GM12878 (cell line): ENCODE measurements at regions not wholly inside any gene's neighbourhood (a gene's known extent, or its start where the extent isn't known, plus 50 kb on each side); places are given as distances from the start of the nearest gene placed in this dataset.

Experiments used
- ATAC-seq: fragments of 200-7000 bp; cut with Tn5 transposase; 3 replicates; pipeline ENCODE4 v1.9.1; 2020; ENCODE audit warnings: mild to moderate bottlenecking, moderate library complexity
- BruUV-seq: library from RNA; stranded (reverse); fragments of 400-500 nt; replicated peaks from 2 replicates; lab custom pipeline; 2021; lab: Mats Ljungman, UMichigan
- CTCF ChIA-PET: fragments of 300-600 bp; sonication (Branson Sonifier 250); formaldehyde crosslinking; extraction: SDS; loops from one replicate; lab custom pipeline; 2021; ENCODE audit warnings: inconsistent platforms; lab: Yijun Ruan, JAX
- POLR2A ChIA-PET: fragments of 350-600 bp; formaldehyde crosslinking; extraction: SDS; loops from one replicate; lab custom pipeline; 2021; ENCODE audit warnings: inconsistent platforms; lab: Charles Lee
- RAD21 ChIA-PET: fragments of 300-600 bp; sonication (Branson Sonifier 250); formaldehyde crosslinking; loops from one replicate; lab custom pipeline; 2023; ENCODE audit warnings: antibody characterized with exemption; ENCODE audit not compliant: unreplicated experiment; lab: Charles Lee
- SMC1A ChIA-PET: fragments of 300-600 bp; sonication (Branson Sonifier 250); formaldehyde crosslinking; loops from one replicate; lab custom pipeline; 2023; ENCODE audit not compliant: unreplicated experiment, uncharacterized antibody; lab: Charles Lee
- DNase-seq: peaks from one replicate; pipeline ENCODE4 v3.0.0-alpha.2; 2011; ENCODE audit warnings: low read depth, low spot score
- FAIRE-seq: peaks from 3 replicates; lab custom pipeline; 2011; peaks lifted over from hg19 to GRCh38; lab: Jason Lieb, UNC
- H2AFZ ChIP-seq: 2 replicates; pipeline ENCODE4 v1.6.0; 2011; ENCODE audit warnings: low read depth, low read length, control low read depth; ENCODE audit not compliant: control insufficient read depth
- H3K27ac ChIP-seq: 2 replicates; pipeline ENCODE4 v1.5.1; 2011; ENCODE audit warnings: control low read depth; ENCODE audit not compliant: control insufficient read depth, insufficient read depth
- H3K27me3 ChIP-seq, 2 experiments: replicated peaks in 1 of 2; 2 replicates each; pipeline versions ENCODE4 v1.6.0 to v1.6.1; 2011; ENCODE audit warnings: low read length in 1 of 2; ENCODE audit not compliant: control insufficient read depth in 2 of 2, insufficient read depth in 2 of 2
- H3K36me3 ChIP-seq, 2 experiments: 2 replicates each; pipeline ENCODE4 v1.5.1; 2011; ENCODE audit warnings: low read length in 1 of 2; ENCODE audit not compliant: control insufficient read depth in 2 of 2, insufficient read depth in 2 of 2
- H3K4me1 ChIP-seq: 2 replicates; pipeline ENCODE4 v1.6.1; 2011; ENCODE audit warnings: mild to moderate bottlenecking, low read length, moderate library complexity, mixed read lengths; ENCODE audit not compliant: control insufficient read depth, insufficient read depth
- H3K4me2 ChIP-seq: 2 replicates; pipeline ENCODE4 v1.6.0; 2011; ENCODE audit warnings: control low read depth; ENCODE audit not compliant: control insufficient read depth, insufficient read depth
- H3K4me3 ChIP-seq: fragments of 200-600 bp; sonication (generic); 2 replicates; pipeline ENCODE4 v1.5.1; 2016
- H3K79me2 ChIP-seq: 2 replicates; pipeline ENCODE4 v1.6.0; 2011; ENCODE audit warnings: low read length; ENCODE audit not compliant: control insufficient read depth, insufficient read depth
- H3K9ac ChIP-seq: 2 replicates; pipeline ENCODE4 v1.8.0; 2011; ENCODE audit warnings: low read length, control low read depth, mixed read lengths; ENCODE audit not compliant: control insufficient read depth, insufficient read depth
- H3K9me3 ChIP-seq: replicated peaks from 3 replicates; pipeline ENCODE4 v1.5.1; 2011; ENCODE audit warnings: mild to moderate bottlenecking, low read length; ENCODE audit not compliant: control insufficient read depth, insufficient read depth
- H4K20me1 ChIP-seq: 2 replicates; pipeline ENCODE4 v1.6.0; 2011; ENCODE audit not compliant: control insufficient read depth, insufficient read depth
- ASH2L ChIP-seq: fragments of 300-600, 200-600 bp; sonication (generic); IDR thresholded peaks from 2 replicates; pipeline ENCODE4 v1.6.1; 2017; ENCODE audit warnings: low read depth, mild to moderate bottlenecking, borderline replicate concordance
- CHD2 ChIP-seq: IDR thresholded peaks from 2 replicates; pipeline ENCODE4 v1.6.1; 2011; ENCODE audit warnings: low read depth, low read length, improper control_type of control experiment, borderline replicate concordance
- ESRRA ChIP-seq: IDR thresholded peaks from 2 replicates; pipeline ENCODE4 v1.6.1; 2012; ENCODE audit warnings: mild to moderate bottlenecking, low read length, improper control_type of control experiment
- FOXK2 ChIP-seq: fragments of 450-650 bp; IDR thresholded peaks from 2 replicates; pipeline ENCODE4 v1.6.1; 2017; ENCODE audit warnings: mild to moderate bottlenecking, moderate library complexity
- IKZF1 ChIP-seq: fragments of 450-650 bp; conservative IDR thresholded peaks from 2 replicates; pipeline ENCODE4 v1.6.1; 2017; ENCODE audit warnings: antibody characterized with exemption, mild to moderate bottlenecking
- PAX8 ChIP-seq: fragments of 450-650 bp; IDR thresholded peaks from 2 replicates; pipeline ENCODE4 v1.6.1; 2017; ENCODE audit warnings: mild to moderate bottlenecking, moderate library complexity
- PKNOX1 ChIP-seq: fragments of 450-650 bp; IDR thresholded peaks from 2 replicates; pipeline ENCODE4 v1.6.1; 2016; ENCODE audit warnings: mild to moderate bottlenecking
- STAT1 ChIP-seq: fragments of 450-650 bp; conservative IDR thresholded peaks from 2 replicates; pipeline ENCODE4 v1.6.1; 2014; ENCODE audit warnings: antibody characterized with exemption, mild to moderate bottlenecking
- ZBTB11 ChIP-seq: fragments of 450-650 bp; formaldehyde crosslinking; IDR thresholded peaks from 2 replicates; pipeline ENCODE4 v1.5.0; 2022; ENCODE audit warnings: mild to moderate bottlenecking, missing genetic modification characterization
- WGBS: methylation state at CpG from one replicate; pipeline ENCODE4 v1.1.6; 2016; ENCODE audit warnings: low lambda C conversion rate; ENCODE audit not compliant: insufficient replicate concordance, insufficient coverage; ENCODE audit errors: missing lambda C conversion rate; 5-methylcytosine and 5-hydroxymethylcytosine counted together
- in situ Hi-C: fragments of 300-500 bp; cut with MboI; formaldehyde crosslinking; loops from 9 replicates; pipeline ENCODE4 v1.14.3; 2018; ENCODE audit warnings: mixed read lengths
- intact Hi-C: fragments of 100-400 bp; cut with micrococcal nuclease; formaldehyde crosslinking; loops from one replicate; pipeline ENCODE4 v1.14.2; 2022; ENCODE audit not compliant: unreplicated experiment

GRCh38 chr1:230010603-230011332 lies 56.3 kb upstream of the GALNT2 start:
- H2AFZ ChIP-seq: no peak overlapping the region
- BruUV-seq: no TSS peak
- DNase-seq (no peak), ATAC-seq (no peak), FAIRE-seq (no peak)
- POLR2A ChIA-PET: no interaction called here
- no peaks in the 10 kb centered on the region for H3K9me3 ChIP-seq
- H3K36me3 ChIP-seq: no peaks in the 10 kb centered on the region
- 48% methylated on average over 7 of the region's 7 CpGs for WGBS
- RAD21 ChIA-PET: no interaction called here
- no peak overlapping the region for H3K9ac ChIP-seq
- no peak overlapping the region for H3K27ac ChIP-seq
- H3K4me2 ChIP-seq: no peak overlapping the region
- CTCF ChIA-PET: no interaction called here
- H3K4me1 ChIP-seq: no peaks in the 10 kb centered on the region
- H3K4me3 ChIP-seq: no peak overlapping the region
- intact Hi-C loops: no loop called here
- H3K27me3 ChIP-seq: no peaks in the 10 kb centered on the region
- TF ChIP-seq FOXK2: no peak
- no peak for TF ChIP-seq PAX8
- no peak for TF ChIP-seq IKZF1
- TF ChIP-seq ESRRA: no peak
- TF ChIP-seq ASH2L: no peak
- no peak for TF ChIP-seq CHD2
- TF ChIP-seq ZBTB11 (CRISPR knock-in tag): no peak
- TF ChIP-seq PKNOX1: no peak
- TF ChIP-seq STAT1: no peak
- SMC1A ChIA-PET: no interaction called here
- no peaks in the 10 kb centered on the region for H3K79me2 ChIP-seq
- in situ Hi-C loops: no loop called here
- no peaks in the 10 kb centered on the region for H4K20me1 ChIP-seq
